ENCODE measurements at regions not wholly inside any gene's neighbourhood (a gene's known extent, or its start where the extent isn't known, plus 50 kb on each side); places are given as distances from the start of the nearest gene placed in this dataset.
"Not testable (repeated sequence)": the region's sequence is repeated elsewhere in the genome, so short reads cannot be mapped to it uniquely, and the experiment has no call there.

DNA sequence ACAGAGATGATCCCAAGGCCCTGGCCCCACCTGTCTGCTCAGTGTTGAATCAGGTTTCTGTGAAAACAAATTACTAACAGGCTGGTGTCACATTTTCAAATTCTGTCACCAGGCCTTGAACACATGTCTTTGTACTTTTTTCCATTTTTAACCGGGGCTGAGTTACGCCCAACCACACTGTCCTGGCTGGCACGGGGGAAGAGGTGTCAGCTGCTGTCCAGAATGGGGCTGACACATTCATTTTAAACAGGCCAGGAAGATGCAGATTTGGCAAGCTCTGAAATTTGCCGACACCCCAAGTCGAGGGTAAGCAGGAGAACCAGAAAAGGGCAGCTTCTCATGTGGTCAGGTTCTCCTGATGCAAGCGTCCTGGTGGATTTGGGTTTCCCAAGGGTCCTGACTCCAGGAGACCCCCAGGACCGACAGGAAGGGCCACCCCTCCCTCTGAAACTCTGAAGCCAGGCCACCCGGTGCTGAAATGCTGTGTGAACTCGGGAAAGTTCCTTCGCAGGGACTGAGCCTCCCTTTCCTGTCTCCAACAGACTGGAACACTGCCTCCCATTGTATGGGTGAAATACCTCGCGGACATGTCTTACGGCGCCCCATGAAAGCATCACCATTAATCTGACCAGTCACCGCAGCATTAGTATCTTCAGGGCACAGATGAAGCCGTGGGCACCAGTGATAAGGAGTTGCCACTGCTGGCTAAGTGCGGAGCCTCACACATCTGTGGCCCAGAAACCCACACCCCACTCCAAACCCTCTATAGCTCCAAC, 90.5 kb upstream of the METTL9 start:
- TF ChIP-seq, protein P1, sequence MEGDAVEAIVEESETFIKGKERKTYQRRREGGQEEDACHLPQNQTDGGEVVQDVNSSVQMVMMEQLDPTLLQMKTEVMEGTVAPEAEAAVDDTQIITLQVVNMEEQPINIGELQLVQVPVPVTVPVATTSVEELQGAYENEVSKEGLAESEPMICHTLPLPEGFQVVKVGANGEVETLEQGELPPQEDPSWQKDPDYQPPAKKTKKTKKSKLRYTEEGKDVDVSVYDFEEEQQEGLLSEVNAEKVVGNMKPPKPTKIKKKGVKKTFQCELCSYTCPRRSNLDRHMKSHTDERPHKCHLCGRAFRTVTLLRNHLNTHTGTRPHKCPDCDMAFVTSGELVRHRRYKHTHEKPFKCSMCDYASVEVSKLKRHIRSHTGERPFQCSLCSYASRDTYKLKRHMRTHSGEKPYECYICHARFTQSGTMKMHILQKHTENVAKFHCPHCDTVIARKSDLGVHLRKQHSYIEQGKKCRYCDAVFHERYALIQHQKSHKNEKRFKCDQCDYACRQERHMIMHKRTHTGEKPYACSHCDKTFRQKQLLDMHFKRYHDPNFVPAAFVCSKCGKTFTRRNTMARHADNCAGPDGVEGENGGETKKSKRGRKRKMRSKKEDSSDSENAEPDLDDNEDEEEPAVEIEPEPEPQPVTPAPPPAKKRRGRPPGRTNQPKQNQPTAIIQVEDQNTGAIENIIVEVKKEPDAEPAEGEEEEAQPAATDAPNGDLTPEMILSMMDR (optimal IDR thresholded peaks at IDR 0.05 in 1 of 3, IDR thresholded peaks at IDR 0.05 in 1 of 3, conservative IDR thresholded peaks at IDR 0.05 in 1 of 3; ENCODE audit: extremely low read depth in 1 of 3, insufficient read depth in 2 of 3, low read length in 3 of 3): not testable (repeated sequence)
- not testable (repeated sequence) for TF ChIP-seq EZH2 (IDR thresholded peaks at IDR 0.05; ENCODE audit: low read length)
